H9 (cell line): ENCODE measurements at regions not wholly inside any gene's neighbourhood (a gene's known extent, or its start where the extent isn't known, plus 50 kb on each side); places are given as distances from the start of the nearest gene placed in this dataset.

Experiments used
- DNase-seq: peaks from one replicate; pipeline ENCODE4 v3.0.0-alpha.2; 2017
- H2AFZ ChIP-seq: one replicate; pipeline ENCODE4 v1.6.1; 2013; ENCODE audit warnings: mild to moderate bottlenecking, low read length, control low read depth, moderate library complexity
- H2AK5ac ChIP-seq: 2 replicates; pipeline ENCODE4 v1.6.1; 2013; ENCODE audit warnings: low read length, control low read depth, mixed read lengths; ENCODE audit not compliant: insufficient read length
- H2BK120ac ChIP-seq: one replicate; pipeline ENCODE4 v1.6.1; 2013; ENCODE audit warnings: low read depth, mild to moderate bottlenecking, low read length, control low read depth, inconsistent platforms; ENCODE audit not compliant: poor library complexity, severe bottlenecking
- H2BK12ac ChIP-seq: 2 replicates; pipeline ENCODE4 v1.6.1; 2013; ENCODE audit warnings: low read length, control low read depth, mixed read lengths, low read depth; ENCODE audit not compliant: insufficient read length
- H2BK15ac ChIP-seq: 2 replicates; pipeline ENCODE4 v1.6.1; 2013; ENCODE audit warnings: low read depth, low read length, control low read depth
- H2BK20ac ChIP-seq: one replicate; pipeline ENCODE4 v1.6.1; 2013; ENCODE audit warnings: low read depth, mild to moderate bottlenecking, low read length, control low read depth, inconsistent platforms; ENCODE audit not compliant: poor library complexity, severe bottlenecking
- H2BK5ac ChIP-seq: 2 replicates; pipeline ENCODE4 v1.6.1; 2013; ENCODE audit warnings: low read length, control low read depth, mixed read lengths; ENCODE audit not compliant: insufficient read length
- H3K14ac ChIP-seq: 2 replicates; pipeline ENCODE4 v1.6.1; 2013; ENCODE audit warnings: low read length, control low read depth; ENCODE audit not compliant: insufficient read depth
- H3K18ac ChIP-seq: 2 replicates; pipeline ENCODE4 v1.6.1; 2013; ENCODE audit warnings: low read depth, mild to moderate bottlenecking, mixed read lengths, low read length, control low read depth; ENCODE audit not compliant: insufficient read length
- H3K23ac ChIP-seq: 2 replicates; pipeline ENCODE4 v1.6.1; 2013; ENCODE audit warnings: low read length, control low read depth, mixed read lengths, low read depth; ENCODE audit not compliant: insufficient read length
- H3K23me2 ChIP-seq: 2 replicates; pipeline ENCODE4 v1.6.1; 2013; ENCODE audit warnings: low read depth, mild to moderate bottlenecking, mixed read lengths, low read length, control low read depth; ENCODE audit not compliant: insufficient read length, poor library complexity, severe bottlenecking
- H3K27ac ChIP-seq: 2 replicates; pipeline ENCODE4 v1.5.1; 2013; ENCODE audit warnings: low read length, control low read depth, mixed read lengths, low read depth; ENCODE audit not compliant: insufficient read length
- H3K27me3 ChIP-seq: 2 replicates; pipeline ENCODE4 v1.6.1; 2013; ENCODE audit warnings: low read length, control low read depth, inconsistent platforms; ENCODE audit not compliant: insufficient read depth
- H3K4ac ChIP-seq: 2 replicates; pipeline ENCODE4 v1.6.1; 2013; ENCODE audit warnings: low read depth, mild to moderate bottlenecking, control low read depth, inconsistent platforms, low read length, moderate library complexity
- H3K4me1 ChIP-seq: 2 replicates; pipeline ENCODE4 v1.6.1; 2013; ENCODE audit warnings: low read length, control low read depth, inconsistent platforms; ENCODE audit not compliant: insufficient read depth
- H3K4me2 ChIP-seq: 2 replicates; pipeline ENCODE4 v1.6.1; 2013; ENCODE audit warnings: low read length, control low read depth, mixed read lengths; ENCODE audit not compliant: insufficient read length, insufficient read depth
- H3K56ac ChIP-seq: 2 replicates; pipeline ENCODE4 v1.6.1; 2013; ENCODE audit warnings: low read depth, mild to moderate bottlenecking, mixed read lengths, low read length, control low read depth; ENCODE audit not compliant: insufficient read length
- H3K79me1 ChIP-seq: 2 replicates; pipeline ENCODE4 v1.6.1; 2013; ENCODE audit warnings: low read depth, mild to moderate bottlenecking, moderate library complexity, low read length, control low read depth, inconsistent platforms; ENCODE audit not compliant: insufficient read depth, poor library complexity, severe bottlenecking
- H3K79me2 ChIP-seq: 2 replicates; pipeline ENCODE4 v1.6.1; 2013; ENCODE audit warnings: low read length, control low read depth, inconsistent platforms; ENCODE audit not compliant: insufficient read depth
- H3K9ac ChIP-seq: 2 replicates; pipeline ENCODE4 v1.6.1; 2013; ENCODE audit warnings: low read length, control low read depth, mixed read lengths; ENCODE audit not compliant: insufficient read length; ENCODE audit errors: extremely low read depth
- H3K9me3 ChIP-seq: one replicate; pipeline ENCODE4 v1.6.1; 2013; ENCODE audit warnings: low read depth, low read length, inconsistent platforms; ENCODE audit not compliant: control insufficient read depth
- H3T11ph ChIP-seq: one replicate; pipeline ENCODE4 v1.6.1; 2013; ENCODE audit warnings: mild to moderate bottlenecking, low read length, control low read depth, inconsistent platforms
- H4K20me1 ChIP-seq: one replicate; pipeline ENCODE4 v1.6.1; 2013; ENCODE audit not compliant: control insufficient read depth, insufficient read length, insufficient read depth
- H4K5ac ChIP-seq: 2 replicates; pipeline ENCODE4 v1.6.1; 2013; ENCODE audit warnings: low read depth, mild to moderate bottlenecking, mixed read lengths, low read length, control low read depth; ENCODE audit not compliant: insufficient read length
- H4K8ac ChIP-seq: replicated peaks from 2 replicates; pipeline ENCODE4 v1.6.1; 2013; ENCODE audit warnings: low read length, control low read depth, mixed read lengths, low read depth; ENCODE audit not compliant: insufficient read length
- H4K91ac ChIP-seq: 2 replicates; pipeline ENCODE4 v1.6.1; 2013; ENCODE audit warnings: low read depth, mild to moderate bottlenecking, moderate library complexity, mixed read lengths, low read length, control low read depth; ENCODE audit not compliant: insufficient read length
- H3K27ac Mint-ChIP-seq, 3 experiments: 2 replicates in 2 of 3; 3 replicates in 1 of 3; pipeline ENCODE4 v1.8.0; 2020 to 2021; ENCODE audit warnings: mixed read lengths in 3 of 3, mild to moderate bottlenecking in 1 of 3, moderate library complexity in 1 of 3
- H3K27me3 Mint-ChIP-seq: 2 replicates; pipeline ENCODE4 v1.8.0; 2021; ENCODE audit warnings: low read depth, mild to moderate bottlenecking, moderate library complexity, mixed read lengths
- H3K36me3 Mint-ChIP-seq, 3 experiments: 2 replicates in 2 of 3; 3 replicates in 1 of 3; pipeline ENCODE4 v1.8.0; 2020 to 2021; ENCODE audit warnings: low read depth in 3 of 3, mixed read lengths in 3 of 3; ENCODE audit not compliant: insufficient read depth in 1 of 3
- H3K4me1 Mint-ChIP-seq, 2 experiments: 2 replicates each; pipeline ENCODE4 v1.8.0; 2020; ENCODE audit warnings: mixed read lengths in 2 of 2
- H3K4me3 Mint-ChIP-seq, 2 experiments: 2 replicates in 1 of 2; 3 replicates in 1 of 2; pipeline ENCODE4 v1.8.0; 2020 to 2021; ENCODE audit warnings: mild to moderate bottlenecking in 2 of 2, mixed read lengths in 2 of 2, moderate library complexity in 1 of 2
- H3K9me3 Mint-ChIP-seq, 2 experiments: 2 replicates in 1 of 2; 3 replicates in 1 of 2; pipeline ENCODE4 v1.8.0; 2020; ENCODE audit warnings: mild to moderate bottlenecking in 2 of 2, mixed read lengths in 2 of 2, moderate library complexity in 1 of 2
- CTCF ChIP-seq: fragments of 200-600 bp; sonication (generic); conservative IDR thresholded peaks from 3 replicates; pipeline ENCODE4 v1.8.0; 2021; ENCODE audit warnings: antibody characterized with exemption, mild to moderate bottlenecking
- WGBS: extraction: QIAGEN DNeasy Blood & Tissue Kit; methylation state at CpG from one replicate; pipeline ENCODE4 v1.1.7; 2013; ENCODE audit warnings: missing lambda C conversion rate, low lambda C conversion rate, mixed read lengths; ENCODE audit not compliant: insufficient read length; ENCODE audit errors: extremely low coverage; 5-methylcytosine and 5-hydroxymethylcytosine counted together

DNA sequence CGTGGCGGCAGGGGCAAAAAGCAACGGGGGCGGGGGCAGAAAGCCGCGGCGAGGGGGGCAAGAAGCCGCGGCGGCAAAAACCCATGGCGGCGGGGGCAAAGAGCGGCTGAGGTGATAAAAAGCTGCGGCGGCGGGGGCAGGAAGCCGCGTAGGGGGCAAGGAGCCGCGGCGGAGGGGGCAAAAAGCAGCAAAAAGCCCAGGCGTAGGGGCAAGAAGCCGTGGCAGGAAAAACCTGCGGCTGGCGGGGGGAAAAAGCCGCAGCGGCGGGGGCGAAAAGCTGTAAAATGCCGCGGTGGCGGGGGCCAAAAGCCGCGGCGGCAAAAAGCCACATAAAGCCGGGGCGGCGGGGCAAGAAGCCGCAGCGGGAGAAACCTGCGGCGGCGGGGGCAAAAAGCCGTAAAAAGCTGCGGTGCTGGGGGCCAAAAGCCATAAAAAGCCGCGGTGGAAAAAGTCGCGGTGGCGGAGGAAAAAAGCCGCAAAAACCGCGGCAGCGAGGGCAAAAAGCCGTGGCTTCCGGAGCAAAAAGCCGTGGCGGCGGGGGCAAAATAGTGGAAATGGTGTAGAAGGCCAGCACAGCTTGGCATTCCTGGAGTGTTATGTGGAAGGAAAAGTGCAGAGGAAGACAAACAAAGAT lies 487.8 kb downstream of the ZNF33B start:
- no peak overlapping the region for H2AK5ac ChIP-seq
- H3K9me3 Mint-ChIP-seq, result peaks cover 78 to 81% of the 10 kb centered on the region in 2 experiments
- WGBS, result no CpG with 5 or more reads among the region's 59 CpGs
- no peak overlapping the region for H4K8ac ChIP-seq
- no peaks in the 10 kb centered on the region for H3K23me2 ChIP-seq
- no peak overlapping the region for H3K9ac ChIP-seq
- H2BK120ac ChIP-seq, result no peak overlapping the region
- no peak overlapping the region for H3K27ac Mint-ChIP-seq
- H3K79me2 ChIP-seq, result no peaks in the 10 kb centered on the region
- peaks cover 4% of the 10 kb centered on the region for H3K27me3 Mint-ChIP-seq
- no peak overlapping the region for H2AFZ ChIP-seq
- H3K27me3 ChIP-seq, result no peaks in the 10 kb centered on the region
- no peak overlapping the region for H2BK12ac ChIP-seq
- H3K9me3 ChIP-seq, result peaks cover 34% of the 10 kb centered on the region
- no peak overlapping the region for H4K91ac ChIP-seq
- peaks cover 12 to 31% (median 20%) of the 10 kb centered on the region in 3 experiments for H3K36me3 Mint-ChIP-seq
- no peak overlapping the region for H3K23ac ChIP-seq
- no peak overlapping the region for H3K4me2 ChIP-seq
- no peaks in the 10 kb centered on the region for H3K79me1 ChIP-seq
- no peak overlapping the region for H3K4ac ChIP-seq
- no peak overlapping the region for H3K56ac ChIP-seq
- H3K4me1 ChIP-seq, result no peaks in the 10 kb centered on the region
- no peak overlapping the region for H2BK20ac ChIP-seq
- no peaks in the 10 kb centered on the region for H3K4me1 Mint-ChIP-seq
- no peak for DNase-seq
- no peak overlapping the region for H2BK15ac ChIP-seq
- no peaks in the 10 kb centered on the region for H4K20me1 ChIP-seq
- no peak overlapping the region for H3K27ac ChIP-seq
- TF ChIP-seq CTCF, result no peak
- no peak overlapping the region for H3K14ac ChIP-seq
- no peak overlapping the region for H3K18ac ChIP-seq
- H3K4me3 Mint-ChIP-seq, result no peak overlapping the region
- H3T11ph ChIP-seq, result no peak overlapping the region
- no peak overlapping the region for H4K5ac ChIP-seq
- H2BK5ac ChIP-seq, result no peak overlapping the region
